HepG2 (cell line): ENCODE measurements at regions not wholly inside any gene's neighbourhood (a gene's known extent, or its start where the extent isn't known, plus 50 kb on each side); places are given as distances from the start of the nearest gene placed in this dataset.

Experiments used
- ATAC-seq: fragments of 200-7000 bp; cut with Tn5 transposase; 3 replicates; pipeline ENCODE4 v1.9.1; 2020; ENCODE audit warnings: mild to moderate bottlenecking, moderate library complexity
- BruUV-seq: library from RNA; stranded (reverse); fragments of 400-500 nt; replicated peaks from 2 replicates; lab custom pipeline; 2021; lab: Mats Ljungman, UMichigan
- CTCF ChIA-PET: fragments of 300-600 bp; formaldehyde crosslinking; extraction: SDS; loops from one replicate; lab custom pipeline; 2021; ENCODE audit warnings: low total read pairs, inconsistent platforms, low intra/inter-chr PET ratio; lab: Yijun Ruan, JAX
- POLR2A ChIA-PET: fragments of 350-600 bp; sonication (Branson Sonifier 250); formaldehyde crosslinking; loops from one replicate; lab custom pipeline; 2020; ENCODE audit warnings: antibody characterized with exemption, inconsistent platforms; lab: Yijun Ruan, JAX
- DNase-seq: peaks from one replicate; pipeline ENCODE4 v3.0.0-alpha.2; 2015; ENCODE audit warnings: low spot score
- FAIRE-seq: peaks from 3 replicates; lab custom pipeline; 2011; peaks lifted over from hg19 to GRCh38; lab: Jason Lieb, UNC
- H2AFZ ChIP-seq: one replicate; pipeline ENCODE4 v1.6.1; 2011; ENCODE audit warnings: low read length, inconsistent platforms
- H3K27ac ChIP-seq: fragments of 300-600 bp; 3 replicates; pipeline ENCODE4 v1.8.0; 2011; ENCODE audit warnings: mixed run types, mild to moderate bottlenecking, mixed read lengths, low read length, inconsistent platforms; ENCODE audit not compliant: insufficient read depth; ENCODE audit errors: extremely low read length
- H3K27me3 ChIP-seq, 2 experiments: fragments of 200-600 bp in 1 of 2; 2 replicates in 1 of 2; 3 replicates in 1 of 2; pipeline versions ENCODE4 v1.6.0 to v1.8.0; 2011; ENCODE audit warnings: low read length in 2 of 2, mild to moderate bottlenecking in 2 of 2, moderate library complexity in 2 of 2, inconsistent platforms in 1 of 2; ENCODE audit not compliant: insufficient read depth in 2 of 2, control insufficient read depth in 1 of 2
- H3K36me3 ChIP-seq, 2 experiments: fragments of 200-600 bp in 1 of 2; replicated peaks in 1 of 2; 2 replicates in 1 of 2; 3 replicates in 1 of 2; pipeline versions ENCODE4 v1.5.1 to v1.8.0; 2011; ENCODE audit warnings: low read length in 2 of 2, inconsistent platforms in 1 of 2; ENCODE audit not compliant: insufficient read depth in 2 of 2, control insufficient read depth in 1 of 2
- H3K4me1 ChIP-seq: 2 replicates; pipeline ENCODE4 v1.5.1; 2012; ENCODE audit warnings: low read length, inconsistent platforms; ENCODE audit not compliant: insufficient read depth
- H3K4me2 ChIP-seq: 2 replicates; pipeline ENCODE4 v1.6.0; 2011; ENCODE audit warnings: low read depth, low read length, inconsistent platforms
- H3K4me3 ChIP-seq, 3 experiments: fragments of 200-600 bp in 1 of 3; sonication (generic), shearing (Covaris generic) in 1 of 3; replicated peaks in 1 of 3; 2 replicates each; pipeline ENCODE4 v1.5.1; 2011 to 2016; ENCODE audit warnings: low read length in 3 of 3, inconsistent platforms in 2 of 3, low read depth in 2 of 3, mild to moderate bottlenecking in 2 of 3, control low read depth in 1 of 3, mixed read lengths in 1 of 3; ENCODE audit not compliant: insufficient read depth in 1 of 3
- H3K79me2 ChIP-seq: one replicate; pipeline ENCODE4 v1.6.1; 2011; ENCODE audit warnings: low read length, inconsistent platforms; ENCODE audit not compliant: insufficient read depth
- H3K9ac ChIP-seq: 2 replicates; pipeline ENCODE4 v1.6.0; 2011; ENCODE audit warnings: mild to moderate bottlenecking, low read depth, low read length, inconsistent platforms; ENCODE audit not compliant: insufficient read depth
- H3K9me3 ChIP-seq: 2 replicates; pipeline ENCODE4 v1.5.1; 2012; ENCODE audit warnings: mild to moderate bottlenecking, low read length
- H4K20me1 ChIP-seq: 2 replicates; pipeline ENCODE4 v1.6.0; 2011; ENCODE audit warnings: inconsistent platforms, mild to moderate bottlenecking, low read length, moderate library complexity; ENCODE audit not compliant: insufficient read depth
- CBX2 ChIP-seq, 2 experiments: fragments of 200-600 bp in 1 of 2; sonication (generic); formaldehyde crosslinking in 1 of 2; IDR thresholded peaks; 2 replicates each; pipeline versions ENCODE4 v1.7.0 to v1.8.1; 2018 to 2022; ENCODE audit warnings: low read depth in 2 of 2, low read length in 1 of 2, mild to moderate bottlenecking in 1 of 2, missing genetic modification reagents in 1 of 2
- DR1 ChIP-seq: sonication (generic); formaldehyde crosslinking; IDR thresholded peaks from 2 replicates; pipeline ENCODE4 v1.8.0; 2021; ENCODE audit warnings: mild to moderate bottlenecking, missing genetic modification reagents, inconsistent platforms
- FOXK1 ChIP-seq: sonication (generic); formaldehyde crosslinking; IDR thresholded peaks from 2 replicates; pipeline ENCODE4 v1.4.0; 2020; ENCODE audit warnings: low read depth, missing genetic modification reagents, borderline replicate concordance
- MTF1 ChIP-seq: sonication (generic); formaldehyde crosslinking; IDR thresholded peaks from 2 replicates; pipeline ENCODE4 v1.5.0; 2020; ENCODE audit warnings: missing genetic modification reagents
- MYNN ChIP-seq: sonication (generic); formaldehyde crosslinking; IDR thresholded peaks from 2 replicates; pipeline ENCODE4 v1.4.0; 2020; ENCODE audit warnings: mild to moderate bottlenecking, low read depth, missing genetic modification reagents
- NFYB ChIP-seq: sonication (generic); formaldehyde crosslinking; IDR thresholded peaks from 2 replicates; pipeline ENCODE4 v1.4.0; 2020; ENCODE audit warnings: missing genetic modification reagents
- ONECUT2 ChIP-seq: sonication (generic); formaldehyde crosslinking; IDR thresholded peaks from 2 replicates; pipeline ENCODE4 v1.4.0; 2020; ENCODE audit warnings: missing genetic modification reagents
- PBX3 ChIP-seq: sonication (generic); formaldehyde crosslinking; IDR thresholded peaks from 2 replicates; pipeline ENCODE4 v1.8.1; 2023; ENCODE audit warnings: missing genetic modification reagents, inconsistent platforms, borderline replicate concordance
- TBP ChIP-seq: sonication (generic); formaldehyde crosslinking; IDR thresholded peaks from 2 replicates; pipeline ENCODE4 v1.5.0; 2020; ENCODE audit warnings: missing genetic modification reagents
- ZNF879 ChIP-seq: sonication (generic); formaldehyde crosslinking; IDR thresholded peaks from 2 replicates; pipeline ENCODE4 v1.8.1; 2023; ENCODE audit warnings: missing genetic modification reagents
- ZSCAN21 ChIP-seq: sonication (generic); formaldehyde crosslinking; IDR thresholded peaks from 2 replicates; pipeline ENCODE4 v1.8.0; 2022; ENCODE audit warnings: mild to moderate bottlenecking, missing genetic modification reagents, moderate library complexity, borderline replicate concordance
- WGBS: methylation state at CpG from one replicate; pipeline ENCODE4 v1.1.6; 2017; ENCODE audit warnings: low lambda C conversion rate; 5-methylcytosine and 5-hydroxymethylcytosine counted together
- in situ Hi-C: cut with HindIII; loops from 2 replicates; pipeline ENCODE4 v1.10.0; 2017; ENCODE audit warnings: low pct_unique_long_range_greater_than_20kb; ENCODE audit not compliant: extremely low pct_ligation_motif_present
- intact Hi-C: fragments of 100-400 bp; cut with micrococcal nuclease; formaldehyde crosslinking; loops from one replicate; pipeline ENCODE4 v1.10.0; 2022; ENCODE audit not compliant: unreplicated experiment
- TF ChIP-seq, protein P1 (sequence below): IDR thresholded peaks from 2 replicates; pipeline ENCODE4 v1.6.1; 2016; ENCODE audit warnings: missing biosample characterization, missing genetic modification reagents, low read depth
- TF ChIP-seq, protein P2 (sequence below): sonication (generic); formaldehyde crosslinking; IDR thresholded peaks from 2 replicates; pipeline ENCODE4 v1.8.1; 2022; ENCODE audit warnings: mild to moderate bottlenecking, missing genetic modification reagents

- Histone ChIP-seq H3K9me3 (no peaks in the 10 kb centered on the region), H3K36me3 (no peaks in the 10 kb centered on the region), H3K27ac (no peak overlapping the region), H3K4me1 (no peaks in the 10 kb centered on the region), H3K79me2 (no peaks in the 10 kb centered on the region), H3K9ac (no peak overlapping the region), H2AFZ (no peak overlapping the region), H3K4me3 (no peak overlapping the region), H3K4me2 (no peak overlapping the region), H4K20me1 (no peaks in the 10 kb centered on the region), H3K27me3 (no peaks in the 10 kb centered on the region)
- ATAC-seq (no peak), DNase-seq (no peak), FAIRE-seq (no peak)
- WGBS: 3% methylated on average over 1 of the region's 1 CpG
- ChIA-PET POLR2A (no interaction called here), CTCF (no interaction called here)
- BruUV-seq: no TSS peak
- TF ChIP-seq ONECUT2 (CRISPR knock-in tag) (no peak), PBX3 (CRISPR knock-in tag) (no peak), DR1 (CRISPR knock-in tag) (no peak)
- in situ Hi-C loops: no loop called here
- intact Hi-C loops: no loop called here
Observed at GRCh38 chr3:59684766-59685165, 634.9 kb upstream of the CFAP20DC start.

DNA sequence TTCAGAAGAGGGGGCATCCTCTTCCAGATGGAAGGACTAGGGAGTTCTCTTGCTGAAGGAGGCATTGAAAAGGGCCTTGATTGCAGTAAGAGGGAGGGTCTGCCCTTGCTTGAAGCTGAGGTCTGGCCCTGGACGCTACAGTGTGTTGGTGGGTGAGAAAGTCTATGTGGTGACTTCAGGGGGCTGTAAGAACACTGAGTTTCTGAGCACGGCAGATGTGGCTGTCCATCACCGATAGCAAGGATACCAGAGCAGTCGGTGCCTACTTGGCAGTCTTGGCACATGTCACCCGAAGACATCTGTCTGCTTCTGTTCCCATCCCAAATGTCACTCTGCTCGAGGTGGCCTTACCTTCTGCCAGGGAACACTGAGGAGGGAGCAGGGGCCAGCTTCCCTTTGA, 631.1 kb upstream of the CFAP20DC start:
- ATAC-seq (no peak), FAIRE-seq (no peak), DNase-seq (no peak)
- no peaks in the 10 kb centered on the region for H3K27me3 ChIP-seq
- H3K4me1 ChIP-seq: no peaks in the 10 kb centered on the region
- ChIA-PET POLR2A (no interaction called here), CTCF (no interaction called here)
- BruUV-seq: no TSS peak
- no peak overlapping the region for H3K4me2 ChIP-seq
- no peak overlapping the region for H2AFZ ChIP-seq
- intact Hi-C loops (loop anchor here (1.0 kb wide), 1 partner anchor 34 kb away; no protein-coding TSS in a partner anchor), in situ Hi-C loops (no loop called here)
- no peaks in the 10 kb centered on the region for H3K9me3 ChIP-seq
- H3K27ac ChIP-seq: no peak overlapping the region
- TF ChIP-seq, protein P1, sequence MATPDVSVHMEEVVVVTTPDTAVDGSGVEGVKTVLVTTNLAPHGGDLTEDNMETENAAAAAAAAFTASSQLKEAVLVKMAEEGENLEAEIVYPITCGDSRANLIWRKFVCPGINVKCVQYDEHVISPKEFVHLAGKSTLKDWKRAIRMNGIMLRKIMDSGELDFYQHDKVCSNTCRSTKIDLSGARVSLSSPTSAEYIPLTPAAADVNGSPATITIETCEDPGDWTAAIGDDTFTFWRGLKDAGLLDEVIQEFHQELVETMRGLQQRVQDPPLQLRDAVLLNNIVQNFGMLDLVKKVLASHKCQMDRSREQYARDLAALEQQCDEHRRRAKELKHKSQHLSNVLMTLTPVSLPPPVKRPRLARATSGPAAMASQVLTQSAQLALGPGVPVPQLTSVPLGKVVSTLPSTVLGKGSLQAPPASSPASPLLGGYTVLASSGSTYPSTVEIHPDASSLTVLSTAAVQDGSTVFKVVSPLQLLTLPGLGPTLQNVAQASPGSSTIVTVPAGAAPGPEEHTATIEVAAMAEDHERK: no peak
- TF ChIP-seq, protein P2, sequence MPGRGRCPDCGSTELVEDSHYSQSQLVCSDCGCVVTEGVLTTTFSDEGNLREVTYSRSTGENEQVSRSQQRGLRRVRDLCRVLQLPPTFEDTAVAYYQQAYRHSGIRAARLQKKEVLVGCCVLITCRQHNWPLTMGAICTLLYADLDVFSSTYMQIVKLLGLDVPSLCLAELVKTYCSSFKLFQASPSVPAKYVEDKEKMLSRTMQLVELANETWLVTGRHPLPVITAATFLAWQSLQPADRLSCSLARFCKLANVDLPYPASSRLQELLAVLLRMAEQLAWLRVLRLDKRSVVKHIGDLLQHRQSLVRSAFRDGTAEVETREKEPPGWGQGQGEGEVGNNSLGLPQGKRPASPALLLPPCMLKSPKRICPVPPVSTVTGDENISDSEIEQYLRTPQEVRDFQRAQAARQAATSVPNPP: no peak
- TF ChIP-seq ZSCAN21 (CRISPR knock-in tag) (no peak), MYNN (CRISPR knock-in tag) (no peak), CBX2 (IDR thresholded peaks at IDR 0.05; ENCODE audit: low read depth, low read length) (no peak), CBX2 (CRISPR knock-in tag; IDR thresholded peaks at IDR 0.05; ENCODE audit: low read depth) (no peak), TBP (CRISPR knock-in tag) (no peak), ZNF879 (CRISPR knock-in tag) (no peak), MTF1 (CRISPR knock-in tag) (no peak), NFYB (CRISPR knock-in tag) (no peak), FOXK1 (CRISPR knock-in tag) (no peak)
- no peaks in the 10 kb centered on the region for H3K79me2 ChIP-seq
- H4K20me1 ChIP-seq: no peaks in the 10 kb centered on the region
- H3K4me3 ChIP-seq: no peak overlapping the region
- H3K36me3 ChIP-seq: no peaks in the 10 kb centered on the region
- WGBS: 20% methylated on average over 2 of the region's 6 CpGs
- no peak overlapping the region for H3K9ac ChIP-seq
